T-cell (primary cell): ENCODE measurements at regions not wholly inside any gene's neighbourhood (a gene's known extent, or its start where the extent isn't known, plus 50 kb on each side); places are given as distances from the start of the nearest gene placed in this dataset.

Source experiments
- ATAC-seq, 4 experiments: fragments of 200-7000 bp in 3 of 4; fragments of 150-1000 bp in 1 of 4; cut with Tn5 transposase; replicated peaks in 1 of 4; 1 replicate in 3 of 4; 2 replicates in 1 of 4; pipeline ENCODE4 v1.10.0; 2021; ENCODE audit warnings: moderate library complexity in 3 of 4, mild to moderate bottlenecking in 2 of 4, moderate number of reproducible peaks in 1 of 4
- CTCF ChIA-PET, 2 donors: fragments of 300-600 bp; sonication (Branson Sonifier 250); formaldehyde crosslinking; loops; one replicate each; lab custom pipeline; 2022; ENCODE audit warnings: antibody characterized with exemption in 2 of 2; lab: Charles Lee
- POLR2A ChIA-PET, 2 donors: fragments of 300-600 bp; sonication (Branson Sonifier 250); formaldehyde crosslinking; loops; one replicate each; lab custom pipeline; 2022; ENCODE audit warnings: antibody characterized with exemption in 2 of 2; lab: Charles Lee
- DNase-seq, 35 experiments: peaks; one replicate each; pipeline versions ENCODE4 v3.0.0 to v3.0.0-alpha.2; 2013 to 2023
- H3K27ac ChIP-seq: one replicate; pipeline ENCODE4 v1.5.1; 2013; ENCODE audit warnings: low read length
- H3K27me3 ChIP-seq, 2 experiments: replicated peaks in 1 of 2; 1 replicate in 1 of 2; 2 replicates in 1 of 2; pipeline versions ENCODE4 v1.6.1 to v1.7.0; 2013; ENCODE audit warnings: low read length in 1 of 2, mixed read lengths in 1 of 2; ENCODE audit not compliant: control insufficient read depth in 2 of 2, insufficient read depth in 2 of 2; ENCODE audit errors: extremely low read depth in 1 of 2
- H3K36me3 ChIP-seq, 2 donors: 1 replicate in 1 of 2; 2 replicates in 1 of 2; pipeline versions ENCODE4 v1.6.1 to v1.7.0; 2013; ENCODE audit warnings: low read length in 1 of 2; ENCODE audit not compliant: control insufficient read depth in 2 of 2, insufficient read depth in 1 of 2; ENCODE audit errors: extremely low read depth in 1 of 2
- H3K4me1 ChIP-seq, 2 experiments: 1 replicate in 1 of 2; 2 replicates in 1 of 2; pipeline versions ENCODE4 v1.6.1 to v1.7.0; 2013; ENCODE audit warnings: low read length in 2 of 2, mixed read lengths in 1 of 2; ENCODE audit not compliant: insufficient read depth in 2 of 2, control insufficient read depth in 1 of 2; ENCODE audit errors: extremely low read depth in 1 of 2
- H3K4me3 ChIP-seq, 2 donors: 1 replicate in 1 of 2; 2 replicates in 1 of 2; pipeline versions ENCODE4 v1.5.1 to v1.7.0; 2013; ENCODE audit warnings: mild to moderate bottlenecking in 2 of 2, low read length in 1 of 2, moderate library complexity in 1 of 2; ENCODE audit not compliant: control insufficient read depth in 1 of 2; ENCODE audit errors: extremely low read depth in 1 of 2
- H3K9me3 ChIP-seq: 2 replicates; pipeline ENCODE4 v1.7.0; 2013
- H3K27ac Mint-ChIP-seq, 2 donors: one replicate each; pipeline ENCODE4 v1.8.0; 2020 to 2021; ENCODE audit warnings: mild to moderate bottlenecking in 2 of 2, mixed read lengths in 2 of 2
- H3K27me3 Mint-ChIP-seq, 2 donors: one replicate each; pipeline ENCODE4 v1.8.0; 2021 to 2022; ENCODE audit warnings: mixed read lengths in 2 of 2
- H3K36me3 Mint-ChIP-seq: one replicate; pipeline ENCODE4 v1.8.0; 2021; ENCODE audit warnings: mixed read lengths
- H3K4me1 Mint-ChIP-seq, 3 donors: one replicate each; pipeline ENCODE4 v1.8.0; 2020 to 2022; ENCODE audit warnings: mixed read lengths in 3 of 3, mild to moderate bottlenecking in 1 of 3
- H3K4me3 Mint-ChIP-seq, 3 donors: one replicate each; pipeline ENCODE4 v1.8.0; 2020 to 2022; ENCODE audit warnings: mild to moderate bottlenecking in 3 of 3, mixed read lengths in 3 of 3, moderate library complexity in 3 of 3
- H3K9me3 Mint-ChIP-seq, 3 donors: one replicate each; pipeline ENCODE4 v1.8.0; 2020 to 2022; ENCODE audit warnings: mixed read lengths in 3 of 3
- WGBS: methylation state at CpG from one replicate; pipeline ENCODE4 v1.1.5; 2013; ENCODE audit warnings: missing lambda C conversion rate; ENCODE audit not compliant: insufficient coverage; 5-methylcytosine and 5-hydroxymethylcytosine counted together

DNA sequence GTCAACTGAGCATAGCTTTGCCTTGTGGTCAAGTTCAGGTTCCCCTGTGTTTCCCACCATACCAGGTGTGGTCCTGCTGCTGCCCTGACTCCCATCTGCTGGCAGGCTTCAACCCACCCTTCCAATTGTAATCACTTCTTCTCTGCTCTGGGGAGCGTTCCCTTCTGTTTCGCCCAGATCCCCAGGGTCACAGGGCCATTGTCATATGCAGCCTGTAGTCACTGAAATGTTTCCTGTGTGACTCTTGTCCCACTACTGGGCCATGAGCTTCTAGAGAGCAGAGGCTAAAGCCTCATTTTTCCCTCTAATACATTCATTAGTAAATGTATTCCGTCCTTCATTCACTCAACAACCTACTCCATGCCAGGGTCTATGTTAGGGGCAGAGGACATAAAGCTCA lies 75.0 kb upstream of the LAPTM4A start:
- H3K27ac ChIP-seq, result no peak overlapping the region
- DNase-seq (no peak), ATAC-seq (no peak)
- peaks cover 0 to 29% of the 10 kb centered on the region in 2 experiments for H3K27me3 ChIP-seq
- H3K36me3 ChIP-seq, result no peaks in the 10 kb centered on the region
- H3K4me3 ChIP-seq, result no peak overlapping the region
- H3K4me1 ChIP-seq, result no peaks in the 10 kb centered on the region
- H3K27ac Mint-ChIP-seq, result no peak overlapping the region
- no peaks in the 10 kb centered on the region for H3K9me3 ChIP-seq
- H3K9me3 Mint-ChIP-seq, result no peaks in the 10 kb centered on the region
- no peaks in the 10 kb centered on the region for H3K36me3 Mint-ChIP-seq
- CTCF ChIA-PET, result no interaction called here
- POLR2A ChIA-PET, result no interaction called here
- WGBS, result 89% methylated on average over 2 of the region's 3 CpGs
- H3K4me3 Mint-ChIP-seq, result no peak overlapping the region
- H3K27me3 Mint-ChIP-seq, result peaks cover 11 to 18% of the 10 kb centered on the region in 2 donors
- H3K4me1 Mint-ChIP-seq, result no peaks in the 10 kb centered on the region

DNA sequence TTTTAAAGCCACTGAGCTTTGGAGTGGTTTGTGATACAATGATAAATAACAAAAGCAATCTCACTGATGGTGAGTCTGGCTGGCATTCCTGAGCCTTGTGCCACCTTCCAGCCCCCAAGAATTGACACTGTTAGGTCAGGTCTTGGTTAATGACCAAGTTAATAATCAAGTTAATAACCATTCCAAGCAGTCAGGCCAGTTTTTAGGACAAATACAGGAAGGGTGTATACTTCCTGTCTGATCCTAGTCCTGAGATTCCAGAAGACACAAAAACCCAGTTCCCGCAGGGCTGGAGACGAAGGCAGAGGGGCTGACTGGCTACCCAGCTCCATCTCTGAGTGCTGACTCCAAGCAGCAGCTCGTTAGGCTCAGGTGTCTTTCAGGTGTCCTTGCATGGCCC lies 74.6 kb upstream of the LAPTM4A start:
- H3K4me3 ChIP-seq, result no peak overlapping the region
- DNase-seq, result no peak
- H3K27ac Mint-ChIP-seq, result no peak overlapping the region
- H3K4me1 ChIP-seq, result no peaks in the 10 kb centered on the region
- WGBS, result 58% methylated on average over 3 of the region's 3 CpGs
- H3K27ac ChIP-seq, result no peak overlapping the region
- no peaks in the 10 kb centered on the region for H3K9me3 ChIP-seq
- no peaks in the 10 kb centered on the region for H3K36me3 ChIP-seq
- no peaks in the 10 kb centered on the region for H3K4me1 Mint-ChIP-seq
- ATAC-seq, result no peak
- no peaks in the 10 kb centered on the region for H3K36me3 Mint-ChIP-seq
- no peaks in the 10 kb centered on the region for H3K9me3 Mint-ChIP-seq
- no peak overlapping the region for H3K4me3 Mint-ChIP-seq
- peaks cover 0 to 28% of the 10 kb centered on the region in 2 experiments for H3K27me3 ChIP-seq
- POLR2A ChIA-PET, result no interaction called here
- H3K27me3 Mint-ChIP-seq, result peaks cover 10 to 16% of the 10 kb centered on the region in 2 donors
- CTCF ChIA-PET, result no interaction called here

DNA sequence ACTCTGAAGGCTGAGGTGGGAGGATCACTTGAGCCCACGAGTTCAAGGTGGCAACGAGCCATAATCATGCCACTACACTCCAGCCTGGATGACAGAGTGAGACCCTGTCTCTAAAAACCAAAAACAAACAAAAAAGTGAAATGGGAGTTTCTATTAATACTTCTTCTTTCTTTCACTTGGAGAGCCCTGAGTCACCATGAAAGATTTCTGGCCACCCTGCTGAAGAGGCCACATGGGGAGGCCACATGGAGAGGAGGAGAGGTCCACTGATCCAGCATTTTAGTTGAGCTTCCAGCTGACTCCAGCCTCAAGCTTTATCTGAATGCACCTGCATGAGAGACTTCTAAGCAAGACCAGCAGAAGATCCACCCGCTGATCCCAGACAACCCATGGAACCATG lies 74.2 kb upstream of the LAPTM4A start:
- Histone ChIP-seq H3K4me3 (no peak overlapping the region), H3K9me3 (no peaks in the 10 kb centered on the region), H3K4me1 (no peaks in the 10 kb centered on the region), H3K27me3 (peaks cover 0 to 25% of the 10 kb centered on the region in 2 experiments), H3K27ac (no peak overlapping the region), H3K36me3 (no peaks in the 10 kb centered on the region)
- ChIA-PET POLR2A (no interaction called here), CTCF (no interaction called here)
- DNase-seq (no peak), ATAC-seq (no peak)
- Mint-ChIP-seq H3K4me3 (no peak overlapping the region), H3K27ac (no peak overlapping the region), H3K36me3 (no peaks in the 10 kb centered on the region), H3K4me1 (no peaks in the 10 kb centered on the region), H3K9me3 (no peaks in the 10 kb centered on the region), H3K27me3 (peaks cover 11 to 12% of the 10 kb centered on the region in 2 donors)
- no CpG with 5 or more reads among the region's 3 CpGs for WGBS

DNA sequence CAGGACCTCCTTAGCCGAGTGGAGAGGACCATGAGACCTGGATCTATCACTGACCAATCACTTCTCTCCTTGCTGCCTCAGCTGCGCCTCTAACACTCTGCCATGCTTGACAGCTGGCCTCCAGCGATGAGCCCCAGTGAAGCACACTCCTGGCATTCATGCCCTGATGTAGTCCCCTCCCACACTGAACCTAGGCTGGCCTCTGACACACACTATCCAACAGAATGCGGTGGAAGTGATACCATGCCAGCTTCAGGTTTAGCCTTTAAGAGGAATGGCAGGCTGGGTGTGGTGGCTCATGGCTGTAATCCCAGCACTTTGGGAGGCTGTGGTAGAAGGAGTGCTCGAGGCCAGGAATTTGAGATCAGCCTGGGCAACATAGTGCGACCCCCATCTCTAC lies 73.7 kb upstream of the LAPTM4A start:
- DNase-seq, result no peak
- H3K27me3 ChIP-seq, result peaks cover 0 to 23% of the 10 kb centered on the region in 2 experiments
- H3K4me3 ChIP-seq, result no peak overlapping the region
- ATAC-seq, result no peak
- no peak overlapping the region for H3K27ac Mint-ChIP-seq
- H3K36me3 Mint-ChIP-seq, result no peaks in the 10 kb centered on the region
- ChIA-PET CTCF (no interaction called here), POLR2A (no interaction called here)
- no peaks in the 10 kb centered on the region for H3K9me3 ChIP-seq
- no peak overlapping the region for H3K4me3 Mint-ChIP-seq
- H3K27me3 Mint-ChIP-seq, result peaks cover 9 to 11% of the 10 kb centered on the region in 2 donors
- 83% methylated on average over 3 of the region's 6 CpGs for WGBS
- H3K4me1 Mint-ChIP-seq, result no peaks in the 10 kb centered on the region
- no peak overlapping the region for H3K27ac ChIP-seq
- no peaks in the 10 kb centered on the region for H3K9me3 Mint-ChIP-seq
- H3K4me1 ChIP-seq, result no peaks in the 10 kb centered on the region
- no peaks in the 10 kb centered on the region for H3K36me3 ChIP-seq

DNA sequence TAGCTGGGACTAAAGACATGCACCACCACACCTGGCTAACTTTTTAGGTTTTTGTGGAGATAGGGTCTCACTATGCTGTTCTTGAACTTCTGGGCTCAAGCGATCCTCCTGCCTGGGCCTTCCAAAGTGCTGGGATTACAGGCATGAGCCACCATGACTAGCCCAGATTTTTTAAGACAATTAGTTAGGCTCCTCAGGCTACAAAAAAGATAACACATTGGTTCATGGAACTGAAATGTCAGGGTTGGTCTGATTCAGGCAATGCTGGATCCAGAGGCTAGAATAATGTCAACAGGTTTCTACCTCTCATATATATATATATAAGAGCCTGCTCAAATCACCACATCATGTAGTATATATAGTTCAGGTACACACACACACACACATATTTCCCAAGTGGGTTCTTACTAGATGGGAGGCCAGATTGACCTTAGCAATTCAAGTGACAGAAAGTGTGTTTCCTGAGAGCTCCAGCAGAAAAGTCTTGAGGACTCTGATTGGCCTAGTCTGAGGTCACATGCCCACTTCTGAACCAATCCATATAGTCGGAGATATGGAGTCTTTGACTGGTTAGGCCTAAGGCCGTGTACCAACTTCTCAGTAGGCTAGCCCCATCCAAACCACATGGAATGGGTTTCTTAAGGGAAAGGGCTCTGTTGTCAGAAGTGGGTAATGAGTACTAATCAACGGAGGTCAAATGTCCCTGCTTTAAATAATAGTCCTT lies 72.6 kb upstream of the LAPTM4A start:
- Histone ChIP-seq H3K27ac (no peak overlapping the region), H3K4me1 (no peaks in the 10 kb centered on the region), H3K36me3 (no peaks in the 10 kb centered on the region), H3K9me3 (no peaks in the 10 kb centered on the region), H3K27me3 (peaks cover 0 to 16% of the 10 kb centered on the region in 2 experiments), H3K4me3 (no peak overlapping the region)
- no peak overlapping the region for H3K4me3 Mint-ChIP-seq
- peaks cover 9% of the 10 kb centered on the region in 2 donors for H3K27me3 Mint-ChIP-seq
- H3K27ac Mint-ChIP-seq, result no peak overlapping the region
- H3K36me3 Mint-ChIP-seq, result no peaks in the 10 kb centered on the region
- no peaks in the 10 kb centered on the region for H3K4me1 Mint-ChIP-seq
- ATAC-seq, result no peak
- WGBS, result no CpG with 5 or more reads among the region's 4 CpGs
- CTCF ChIA-PET, result no interaction called here
- POLR2A ChIA-PET, result no interaction called here
- no peaks in the 10 kb centered on the region for H3K9me3 Mint-ChIP-seq
- no peak for DNase-seq

DNA sequence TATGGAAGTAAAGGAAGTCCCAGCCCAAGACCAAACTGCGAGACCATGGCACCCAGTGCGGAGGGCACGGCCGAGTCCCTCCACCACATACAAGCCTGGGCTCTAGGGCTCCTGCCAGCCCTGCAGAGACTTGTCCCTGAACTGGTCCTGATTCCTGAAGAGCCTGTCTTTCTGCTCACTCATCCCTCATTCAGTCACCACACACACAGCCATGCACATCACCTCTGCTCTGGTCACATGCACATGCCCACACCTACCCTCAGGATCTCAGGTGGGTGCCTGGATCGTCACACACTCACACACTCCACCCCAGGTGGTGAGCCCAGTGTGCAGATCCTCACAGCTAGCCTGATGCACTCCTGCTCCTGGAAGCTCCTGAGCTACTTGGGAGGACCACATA lies 71.4 kb upstream of the LAPTM4A start:
- WGBS, result 80% methylated on average over 1 of the region's 5 CpGs

More for the DNA sequence above, 71.4 kb upstream of the LAPTM4A start:
- no peaks in the 10 kb centered on the region for H3K36me3 ChIP-seq
- H3K27me3 ChIP-seq, result peaks cover 0 to 23% of the 10 kb centered on the region in 2 experiments
- no peak for DNase-seq
- ChIA-PET POLR2A (no interaction called here), CTCF (no interaction called here)
- H3K9me3 ChIP-seq, result no peaks in the 10 kb centered on the region
- H3K4me1 ChIP-seq, result no peaks in the 10 kb centered on the region
- no peaks in the 10 kb centered on the region for H3K9me3 Mint-ChIP-seq
- H3K4me1 Mint-ChIP-seq, result no peaks in the 10 kb centered on the region
- no peak overlapping the region for H3K27ac ChIP-seq
- H3K27ac Mint-ChIP-seq, result no peak overlapping the region
- H3K27me3 Mint-ChIP-seq, result peaks cover 9 to 10% of the 10 kb centered on the region in 2 donors
- H3K36me3 Mint-ChIP-seq, result no peaks in the 10 kb centered on the region
- ATAC-seq, result no peak
- H3K4me3 Mint-ChIP-seq, result no peak overlapping the region
- no peak overlapping the region for H3K4me3 ChIP-seq
